Fibroblast of lung (primary cell): ENCODE measurements at regions not wholly inside any gene's neighbourhood (a gene's known extent, or its start where the extent isn't known, plus 50 kb on each side); places are given as distances from the start of the nearest gene placed in this dataset.
A peak's percentile ranks its signal among the peaks of the same experiment; 100 is the strongest.

ENCODE experiments used
- DNase-seq, 2 donors: peaks; one replicate each; pipeline versions ENCODE4 v3.0.0 to v3.0.0-alpha.2; 2010; ENCODE audit warnings: low read depth in 2 of 2
- H2AFZ ChIP-seq: 2 replicates; pipeline ENCODE4 v1.5.1; 2012; ENCODE audit warnings: low read length, control low read depth, inconsistent platforms
- H3K27ac ChIP-seq: 2 replicates; pipeline ENCODE4 v1.5.1; 2011; ENCODE audit warnings: low read length, control low read depth; ENCODE audit not compliant: insufficient read depth
- H3K27me3 ChIP-seq: 2 replicates; pipeline ENCODE4 v1.5.1; 2011; ENCODE audit warnings: mild to moderate bottlenecking, low read length; ENCODE audit not compliant: control insufficient read depth, insufficient read depth
- H3K36me3 ChIP-seq: 2 replicates; pipeline ENCODE4 v1.5.1; 2011; ENCODE audit warnings: low read length; ENCODE audit not compliant: control insufficient read depth, insufficient read depth
- H3K4me1 ChIP-seq: 2 replicates; pipeline ENCODE4 v1.5.1; 2011; ENCODE audit warnings: low read length; ENCODE audit not compliant: control insufficient read depth, insufficient read depth; ENCODE audit errors: extremely low read depth
- H3K4me2 ChIP-seq: 2 replicates; pipeline ENCODE4 v1.5.1; 2011; ENCODE audit warnings: low read length, control low read depth; ENCODE audit not compliant: insufficient read depth; ENCODE audit errors: extremely low read depth
- H3K4me3 ChIP-seq, 4 experiments: fragments of 200-600 bp in 1 of 4; sonication (generic) in 1 of 4; replicated peaks in 1 of 4; 2 replicates each; pipeline ENCODE4 v1.5.1; 2011 to 2016; ENCODE audit warnings: low read length in 4 of 4, low read depth in 3 of 4, mild to moderate bottlenecking in 3 of 4, control low read depth in 2 of 4, inconsistent platforms in 1 of 4, mixed read lengths in 1 of 4; ENCODE audit not compliant: insufficient read depth in 1 of 4; ENCODE audit errors: control extremely low read depth in 1 of 4
- H3K79me2 ChIP-seq: 2 replicates; pipeline ENCODE4 v1.5.1; 2012; ENCODE audit warnings: mild to moderate bottlenecking, low read length, inconsistent platforms; ENCODE audit not compliant: control insufficient read depth, insufficient read depth
- H3K9ac ChIP-seq: 2 replicates; pipeline ENCODE4 v1.5.1; 2011; ENCODE audit warnings: mild to moderate bottlenecking, low read length, control low read depth; ENCODE audit not compliant: insufficient read depth
- H3K9me3 ChIP-seq: 2 replicates; pipeline ENCODE4 v1.5.1; 2012; ENCODE audit warnings: low read depth, low read length; ENCODE audit not compliant: control insufficient read depth, insufficient read depth
- H4K20me1 ChIP-seq: 2 replicates; pipeline ENCODE4 v1.5.1; 2011; ENCODE audit warnings: low read length; ENCODE audit not compliant: control insufficient read depth, insufficient read depth; ENCODE audit errors: extremely low read depth
- EZH2 ChIP-seq: IDR thresholded peaks from 2 replicates; pipeline ENCODE4 v1.5.1; 2012; ENCODE audit warnings: low read length, control low read depth, mild to moderate bottlenecking; ENCODE audit errors: missing control alignments
- TF ChIP-seq, protein P1 (sequence below), 2 donors: IDR thresholded peaks in 1 of 2; conservative IDR thresholded peaks in 1 of 2; 1 replicate in 1 of 2; 2 replicates in 1 of 2; pipeline ENCODE4 v1.5.1; 2011 to 2012; ENCODE audit warnings: low read length in 2 of 2, control low read depth in 1 of 2, inconsistent platforms in 1 of 2, low read depth in 1 of 2, mild to moderate bottlenecking in 1 of 2

DNA sequence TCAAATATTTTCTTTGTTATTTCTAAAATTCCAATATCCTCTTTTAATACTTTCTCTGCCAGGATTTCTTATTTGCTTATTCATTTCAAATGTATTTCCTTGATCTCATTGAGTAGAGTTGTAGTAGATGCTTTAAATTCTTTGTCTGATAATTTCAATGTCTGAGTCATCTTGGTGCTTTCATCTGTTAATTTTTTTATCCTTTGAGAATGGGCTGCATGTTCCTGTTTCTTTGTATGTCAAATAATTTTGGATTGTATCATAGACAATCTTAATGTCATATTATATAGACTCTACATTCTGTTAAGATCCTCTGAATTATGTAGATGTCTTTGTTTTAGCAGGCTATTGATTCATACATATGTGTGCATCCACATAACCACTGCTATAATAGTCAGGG is 57.5 kb downstream of the MYEOV start:
- Histone ChIP-seq H3K9me3 (no peaks in the 10 kb centered on the region), H3K4me3 (no peak overlapping the region), H3K79me2 (peaks cover 2% of the 10 kb centered on the region), H3K27me3 (no peaks in the 10 kb centered on the region), H4K20me1 (no peaks in the 10 kb centered on the region), H3K9ac (no peak overlapping the region), H3K27ac (peak overlapping the region; percentile 82), H3K36me3 (no peaks in the 10 kb centered on the region), H3K4me2 (no peak overlapping the region), H2AFZ (no peak overlapping the region), H3K4me1 (peaks cover 25% of the 10 kb centered on the region)
- DNase-seq, result peak; percentile 54 to 87
- TF ChIP-seq, protein P1, sequence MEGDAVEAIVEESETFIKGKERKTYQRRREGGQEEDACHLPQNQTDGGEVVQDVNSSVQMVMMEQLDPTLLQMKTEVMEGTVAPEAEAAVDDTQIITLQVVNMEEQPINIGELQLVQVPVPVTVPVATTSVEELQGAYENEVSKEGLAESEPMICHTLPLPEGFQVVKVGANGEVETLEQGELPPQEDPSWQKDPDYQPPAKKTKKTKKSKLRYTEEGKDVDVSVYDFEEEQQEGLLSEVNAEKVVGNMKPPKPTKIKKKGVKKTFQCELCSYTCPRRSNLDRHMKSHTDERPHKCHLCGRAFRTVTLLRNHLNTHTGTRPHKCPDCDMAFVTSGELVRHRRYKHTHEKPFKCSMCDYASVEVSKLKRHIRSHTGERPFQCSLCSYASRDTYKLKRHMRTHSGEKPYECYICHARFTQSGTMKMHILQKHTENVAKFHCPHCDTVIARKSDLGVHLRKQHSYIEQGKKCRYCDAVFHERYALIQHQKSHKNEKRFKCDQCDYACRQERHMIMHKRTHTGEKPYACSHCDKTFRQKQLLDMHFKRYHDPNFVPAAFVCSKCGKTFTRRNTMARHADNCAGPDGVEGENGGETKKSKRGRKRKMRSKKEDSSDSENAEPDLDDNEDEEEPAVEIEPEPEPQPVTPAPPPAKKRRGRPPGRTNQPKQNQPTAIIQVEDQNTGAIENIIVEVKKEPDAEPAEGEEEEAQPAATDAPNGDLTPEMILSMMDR (conservative IDR thresholded peaks at IDR 0.05 in 1 of 2, IDR thresholded peaks at IDR 0.05 in 1 of 2; ENCODE audit: low read depth in 1 of 2, low read length in 2 of 2), result no peak
- TF ChIP-seq EZH2, result no peak

GRCh38 chr11:69352166-69352565 is 58.2 kb downstream of the MYEOV start:
- DNase-seq, result peak in 1 of 2 donors; percentile 51
- TF ChIP-seq, protein P1 (conservative IDR thresholded peaks at IDR 0.05 in 1 of 2, IDR thresholded peaks at IDR 0.05 in 1 of 2; ENCODE audit: low read depth in 1 of 2, low read length in 2 of 2), result no peak
- no peak for TF ChIP-seq EZH2
- peak overlapping the region; percentile 46 for H3K4me2 ChIP-seq

DNA sequence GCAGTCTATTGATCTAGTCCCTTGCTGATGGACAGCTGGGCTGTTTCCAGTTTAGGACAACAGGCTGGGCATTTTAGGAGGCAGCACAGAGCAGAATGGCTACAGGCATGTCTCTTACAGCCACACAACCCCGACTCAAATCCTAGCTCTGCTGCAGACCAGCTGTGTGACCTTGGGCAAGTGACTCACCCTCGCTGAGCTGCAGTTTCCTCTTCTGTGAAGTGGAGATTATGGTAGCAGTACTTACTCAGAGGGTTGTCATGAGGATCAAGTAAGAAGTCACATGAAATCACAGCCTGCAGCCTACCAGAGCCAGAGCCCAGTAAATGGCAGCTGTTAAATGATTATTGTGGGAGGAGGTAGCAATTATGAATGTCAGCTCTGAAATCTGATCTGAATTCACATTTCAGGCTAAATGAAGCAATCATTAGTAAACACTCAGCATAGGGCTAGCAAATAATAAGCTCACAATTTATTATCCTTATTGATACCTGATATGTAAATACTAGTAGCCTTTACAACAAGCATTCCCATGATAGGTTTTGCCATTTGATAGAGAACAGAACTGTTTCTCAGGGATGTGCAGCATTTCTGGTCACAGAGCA is 58.9 kb downstream of the MYEOV start:
- no peak for TF ChIP-seq EZH2
- TF ChIP-seq, protein P1 (conservative IDR thresholded peaks at IDR 0.05 in 1 of 2, IDR thresholded peaks at IDR 0.05 in 1 of 2; ENCODE audit: low read depth in 1 of 2, low read length in 2 of 2), result no peak
- Histone ChIP-seq H3K79me2 (peaks cover 2% of the 10 kb centered on the region), H4K20me1 (no peaks in the 10 kb centered on the region), H3K27me3 (no peaks in the 10 kb centered on the region), H3K27ac (peak overlapping the region; percentile 82), H3K4me2 (peak overlapping the region; percentile 46), H2AFZ (no peak overlapping the region), H3K36me3 (no peaks in the 10 kb centered on the region), H3K9me3 (no peaks in the 10 kb centered on the region), H3K4me1 (peaks cover 25% of the 10 kb centered on the region), H3K9ac (no peak overlapping the region), H3K4me3 (no peak overlapping the region)
- peak; percentile 91 to 98 for DNase-seq

More at GRCh38 chr11:69352166-69352565, 58.2 kb downstream of the MYEOV start:
- Histone ChIP-seq H2AFZ (no peak overlapping the region), H3K27ac (peak overlapping the region; percentile 82), H3K79me2 (peaks cover 2% of the 10 kb centered on the region), H3K9ac (peak overlapping the region; percentile 5), H3K9me3 (no peaks in the 10 kb centered on the region), H4K20me1 (no peaks in the 10 kb centered on the region), H3K4me3 (no peak overlapping the region), H3K4me1 (peaks cover 25% of the 10 kb centered on the region), H3K27me3 (no peaks in the 10 kb centered on the region), H3K36me3 (no peaks in the 10 kb centered on the region)
